Heart left ventricle (tissue), 16 donors: ENCODE measurements at regions not wholly inside any gene's neighbourhood (a gene's known extent, or its start where the extent isn't known, plus 50 kb on each side); places are given as distances from the start of the nearest gene placed in this dataset.

ENCODE experiments used
- ATAC-seq, 4 donors: fragments of 200-7000 bp; cut with Tn5 transposase; one replicate each; pipeline ENCODE4 v1.9.1; 2020 to 2022; ENCODE audit warnings: moderate library complexity in 4 of 4, mild to moderate bottlenecking in 3 of 4, moderate number of reproducible peaks in 1 of 4
- DNase-seq, 5 donors: peaks; one replicate each; pipeline ENCODE4 v3.0.0-alpha.2; 2020
- H3K27ac ChIP-seq, 12 donors: fragments of 200-600 bp; sonication (generic) in 4 of 12; one replicate each; pipeline versions ENCODE4 v1.5.0 to v1.8.0; 2016 to 2022; ENCODE audit warnings: mild to moderate bottlenecking in 2 of 12
- H3K27me3 ChIP-seq, 9 donors: fragments of 200-600 bp; sonication (generic) in 2 of 9; one replicate each; pipeline versions ENCODE4 v1.5.1 to v1.8.0; 2016 to 2022; ENCODE audit warnings: mild to moderate bottlenecking in 3 of 9
- H3K36me3 ChIP-seq, 9 donors: fragments of 200-600 bp; sonication (generic) in 2 of 9; one replicate each; pipeline versions ENCODE4 v1.5.0 to v1.8.0; 2018 to 2022; ENCODE audit warnings: mild to moderate bottlenecking in 2 of 9
- H3K4me1 ChIP-seq, 12 donors: fragments of 200-600 bp; sonication (generic) in 4 of 12; one replicate each; pipeline versions ENCODE4 v1.5.0 to v1.8.0; 2016 to 2022; ENCODE audit warnings: mild to moderate bottlenecking in 3 of 12
- H3K4me3 ChIP-seq, 12 donors: fragments of 200-600 bp; sonication (generic) in 4 of 12; one replicate each; pipeline versions ENCODE4 v1.5.0 to v1.8.0; 2017 to 2022; ENCODE audit warnings: mild to moderate bottlenecking in 9 of 12, moderate library complexity in 4 of 12
- H3K9me3 ChIP-seq, 12 donors: fragments of 200-600 bp; sonication (generic) in 4 of 12; one replicate each; pipeline versions ENCODE4 v1.5.0 to v1.8.0; 2016 to 2022; ENCODE audit warnings: mild to moderate bottlenecking in 1 of 12
- CTCF ChIP-seq, 12 donors: fragments of 200-600 bp; sonication (generic) in 4 of 12; IDR thresholded peaks; one replicate each; pipeline versions ENCODE4 v1.5.0 to v1.8.0; 2018 to 2022; ENCODE audit warnings: antibody characterized with exemption in 12 of 12, mild to moderate bottlenecking in 5 of 12
- POLR2A ChIP-seq, 2 donors: fragments of 450-650 bp; IDR thresholded peaks; one replicate each; pipeline ENCODE4 v1.6.1; 2017; ENCODE audit warnings: antibody characterized with exemption in 2 of 2, mild to moderate bottlenecking in 2 of 2, moderate library complexity in 2 of 2
- WGBS, 4 donors: extraction: QIAGEN DNeasy Blood & Tissue Kit in 2 of 4; methylation state at CpG; one replicate each; pipeline versions ENCODE4 v1.1.5 to v1.1.7; 2013 to 2018; 5-methylcytosine and 5-hydroxymethylcytosine counted together
- intact Hi-C, 10 donors: fragments of 100-400 bp; cut with DNase I; formaldehyde crosslinking; loops; one replicate each; pipeline versions ENCODE4 v1.11.1 to v1.14.2; 2022
- donor health status: ischemic (EF 13 %, LVEDD 7.1; RV severe dilation, severe dysfunction).
- donor health status: healthy with polysubstance abuse.
- donor health status: DM: no; HTN: yes; CAD: no.
- donor health status: DM: no; HTN: no; CAD: no.
- donor health status: ischemic (EF 25% LVEDD 6.9; RV normal size, moderate dysfunction).
- donor health status: ischemic (EF 25% LVEDD 5.7; RV mildly dilated, moderate dysfunction).
- donor health status: healthy.
- donor health status: DM: yes; HTN: yes; CAD: no.
- donor health status: ischemic (EF 35%, LVEDD 5.7; RV mildly dilated, moderate dysfunction).
- donor health status: nonischemic (EF 11% LVEDD 7.7; RV severe dilation, severe dysfunction).
- donor health status: DM: yes; HTN: yes; CAD: no.
- donor health status: PGD.
- donor health status: ischemic (EF 29% LVEDD 5.4; RV normal size, mild dysfunction).
- donor health status: nonischemic (EF 23%, LVEDD 6.1; RV moderate dilation, normal function).

- intact Hi-C loops, result no loop called here
- no peaks in the 10 kb centered on the region for H3K27me3 ChIP-seq
- DNase-seq, result no peak
These were observed 151.2 kb upstream of the AMOT start for GRCh38 chrX:112991801-112992200.

GRCh38 chrX:112979879-112980278 lies 139.2 kb upstream of the AMOT start:
- intact Hi-C loops, result no loop called here
- ATAC-seq (no peak), DNase-seq (no peak)
- no peaks in the 10 kb centered on the region for H3K4me1 ChIP-seq
- no peak overlapping the region for H3K4me3 ChIP-seq
- H3K27me3 ChIP-seq, result peaks cover 0 to 12% (median 0%) of the 10 kb centered on the region in 9 donors
- no peak overlapping the region for H3K27ac ChIP-seq
- TF ChIP-seq POLR2A (IDR thresholded peaks at IDR 0.05), result no peak
- no peak for TF ChIP-seq CTCF (IDR thresholded peaks at IDR 0.05)
- H3K9me3 ChIP-seq, result no peaks in the 10 kb centered on the region
- 86 to 100% (median 92%) methylated on average over 1 of the region's 1 CpG for whole genome bisulfite sequencing, 4 donors
- no peaks in the 10 kb centered on the region for H3K36me3 ChIP-seq

More at GRCh38 chrX:112991801-112992200, 151.2 kb upstream of the AMOT start:
- ATAC-seq, result no peak
- no peak overlapping the region for H3K27ac ChIP-seq
- no peaks in the 10 kb centered on the region for H3K36me3 ChIP-seq
- H3K9me3 ChIP-seq, result no peaks in the 10 kb centered on the region
- 88 to 96% (median 92%) methylated on average over 2 of the region's 2 CpGs for WGBS, 4 donors
- H3K4me1 ChIP-seq, result no peaks in the 10 kb centered on the region
- TF ChIP-seq POLR2A (IDR thresholded peaks at IDR 0.05), result no peak
- no peak for TF ChIP-seq CTCF (IDR thresholded peaks at IDR 0.05)
- H3K4me3 ChIP-seq, result no peak overlapping the region

- TF ChIP-seq POLR2A (IDR thresholded peaks at IDR 0.05) (no peak), CTCF (IDR thresholded peaks at IDR 0.05) (no peak)
- H3K27me3 ChIP-seq, result peaks cover 0 to 24% (median 0%) of the 10 kb centered on the region in 9 donors
- WGBS, 4 donors, result 58 to 91% (median 71%) methylated on average over 2 of the region's 2 CpGs
- H3K36me3 ChIP-seq, result no peaks in the 10 kb centered on the region
- H3K4me3 ChIP-seq, result no peak overlapping the region
- intact Hi-C loops, result no loop called here
- H3K4me1 ChIP-seq, result no peaks in the 10 kb centered on the region
- H3K27ac ChIP-seq, result no peak overlapping the region
- DNase-seq (no peak), ATAC-seq (no peak)
- H3K9me3 ChIP-seq, result no peaks in the 10 kb centered on the region
These were observed 127.9 kb upstream of the AMOT start for GRCh38 chrX:112968351-112969133.

- no peaks in the 10 kb centered on the region for H3K4me1 ChIP-seq
- H3K4me3 ChIP-seq, result no peak overlapping the region
- DNase-seq (no peak), ATAC-seq (no peak)
- H3K9me3 ChIP-seq, result no peaks in the 10 kb centered on the region
- WGBS, 4 donors, result 71 to 94% (median 83%) methylated on average over 4 of the region's 4 CpGs
- H3K36me3 ChIP-seq, result no peaks in the 10 kb centered on the region
- no peak overlapping the region for H3K27ac ChIP-seq
- H3K27me3 ChIP-seq, result peaks cover 0 to 24% (median 0%) of the 10 kb centered on the region in 9 donors
- no peak for TF ChIP-seq POLR2A (IDR thresholded peaks at IDR 0.05)
- TF ChIP-seq CTCF (IDR thresholded peaks at IDR 0.05), result no peak
- intact Hi-C loops, result no loop called here
These were observed 127.3 kb upstream of the AMOT start for GRCh38 chrX:112967903-112968302.
